ENCODE measurements at regions not wholly inside any gene's neighbourhood (a gene's known extent, or its start where the extent isn't known, plus 50 kb on each side); places are given as distances from the start of the nearest gene placed in this dataset.

DNA sequence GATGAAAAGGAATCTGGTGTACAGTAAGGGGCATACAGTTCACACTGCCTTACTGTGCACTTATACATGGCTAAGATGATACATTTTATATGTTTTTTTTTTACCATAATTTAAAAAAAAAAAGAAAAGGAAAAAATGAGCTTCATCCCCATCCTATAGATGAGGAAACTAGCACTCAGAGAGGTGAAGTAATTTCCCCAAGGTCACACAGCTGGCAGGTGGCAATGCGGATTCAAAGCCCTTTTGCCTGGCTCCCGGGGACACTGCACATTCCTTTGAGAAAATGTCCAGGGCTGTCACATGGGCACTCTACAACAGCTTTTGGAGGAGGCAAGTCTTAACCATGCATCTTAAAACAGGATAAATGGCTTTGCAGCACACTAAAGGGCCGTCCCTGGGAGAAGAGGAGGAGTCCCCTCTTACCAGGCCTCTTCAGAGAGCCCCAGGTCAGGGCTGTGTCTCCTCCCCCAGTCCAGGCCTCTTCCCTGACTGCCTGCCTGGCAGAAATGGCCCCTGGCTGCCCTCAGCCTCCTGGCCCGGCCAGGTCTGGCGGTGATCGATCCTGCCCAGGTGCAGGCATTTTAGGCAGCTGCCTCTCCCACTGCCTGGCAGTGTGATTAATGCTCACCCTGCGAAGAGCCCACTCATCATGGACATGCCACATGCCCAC, 95.1 kb upstream of the LINGO1 start:
- no peak for DNase-seq

DNA sequence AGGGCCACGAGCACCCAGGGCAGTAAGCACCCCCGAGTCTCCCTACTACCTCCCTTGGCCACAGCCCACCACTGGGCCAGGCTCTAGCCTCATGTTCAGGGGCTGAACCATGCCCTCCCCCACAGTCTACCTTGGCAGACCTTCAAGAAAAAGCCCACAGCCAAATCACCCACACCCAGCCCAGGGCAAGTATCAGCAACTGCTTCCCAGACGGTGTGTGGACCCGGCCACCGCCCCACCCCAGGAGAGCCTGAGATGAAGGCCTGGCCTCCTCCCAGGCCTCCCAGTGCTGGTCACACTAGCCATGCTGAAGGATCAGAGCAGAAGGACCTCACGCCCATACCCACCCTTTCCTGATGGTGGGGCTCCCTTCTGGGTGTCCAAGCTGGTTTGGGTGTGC, 92.0 kb upstream of the LINGO1 start:
- no peak for DNase-seq

DNA sequence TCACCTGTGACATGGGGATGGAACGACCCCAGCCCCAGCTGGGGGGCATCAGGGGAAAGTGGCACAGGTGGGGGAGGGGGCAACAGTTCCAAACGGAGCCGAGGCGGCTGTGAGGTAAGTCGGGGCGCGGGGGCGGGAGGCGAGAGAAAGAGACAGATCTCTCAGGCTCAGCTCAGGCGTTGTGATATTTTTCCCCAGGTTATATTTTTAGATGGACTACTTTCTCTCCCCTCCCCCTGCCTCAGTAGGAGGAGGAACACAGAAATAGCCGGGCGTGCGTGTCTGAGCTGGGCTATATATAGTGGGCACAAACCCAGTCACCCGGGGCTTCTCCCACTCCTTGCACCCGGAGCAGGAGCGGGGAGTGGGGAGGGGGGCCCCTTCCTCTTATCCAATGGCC, 91.0 kb upstream of the LINGO1 start:
- DNase-seq = no peak

DNA sequence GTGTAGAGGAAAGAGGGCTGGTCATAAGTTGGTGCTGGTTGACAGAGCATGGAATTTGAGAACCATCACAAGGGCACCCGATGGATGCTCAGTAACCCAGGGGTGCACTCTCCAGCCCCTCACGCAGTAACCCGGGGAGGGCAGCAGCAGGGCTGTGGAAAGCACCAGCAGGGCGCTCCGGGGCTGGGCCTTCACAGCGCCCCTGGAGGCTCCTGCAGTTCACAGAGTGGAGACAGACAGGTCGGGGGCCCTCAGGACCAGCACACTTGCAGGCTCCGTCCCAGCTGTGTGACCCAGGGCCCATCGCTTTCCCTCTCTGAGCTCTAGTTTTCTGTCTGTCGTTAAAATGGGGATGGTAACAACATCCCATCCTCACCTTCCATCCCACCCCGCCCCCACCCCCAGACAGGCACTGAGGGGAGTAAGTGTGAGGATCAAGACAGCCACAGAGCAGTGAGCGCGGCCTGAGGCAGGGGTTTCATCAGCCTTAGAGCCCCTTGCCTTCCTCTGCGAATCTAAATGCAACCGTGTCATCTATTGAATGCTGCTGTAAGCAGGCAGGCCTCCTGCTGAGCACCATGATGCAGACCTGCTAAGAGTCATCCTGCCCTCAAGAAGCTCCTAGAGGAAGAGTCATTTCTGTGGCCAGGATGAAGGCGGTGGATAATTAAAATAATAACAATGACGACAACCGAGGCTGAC, 90.2 kb upstream of the LINGO1 start:
- DNase-seq = no peak

DNA sequence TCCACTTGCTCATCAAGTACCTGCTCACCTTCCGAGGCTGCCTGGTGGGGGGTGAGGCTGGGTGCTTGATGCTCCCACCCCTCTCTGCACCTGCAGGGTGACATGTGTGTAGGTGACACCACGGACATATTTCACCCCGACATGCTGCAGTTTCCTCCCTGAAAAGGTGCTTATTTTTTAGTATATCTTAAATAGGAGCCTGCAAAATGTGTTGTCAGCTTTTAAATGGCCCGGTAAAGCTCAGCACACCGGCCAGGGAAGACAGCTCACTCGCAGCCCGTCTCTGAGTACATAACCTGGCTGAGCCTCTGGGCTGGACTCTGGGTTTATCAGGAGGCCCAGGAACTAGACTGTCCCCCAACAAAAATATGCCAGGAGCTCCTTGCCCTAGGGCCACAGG, 89.3 kb upstream of the LINGO1 start:
- no peak for DNase-seq

DNA sequence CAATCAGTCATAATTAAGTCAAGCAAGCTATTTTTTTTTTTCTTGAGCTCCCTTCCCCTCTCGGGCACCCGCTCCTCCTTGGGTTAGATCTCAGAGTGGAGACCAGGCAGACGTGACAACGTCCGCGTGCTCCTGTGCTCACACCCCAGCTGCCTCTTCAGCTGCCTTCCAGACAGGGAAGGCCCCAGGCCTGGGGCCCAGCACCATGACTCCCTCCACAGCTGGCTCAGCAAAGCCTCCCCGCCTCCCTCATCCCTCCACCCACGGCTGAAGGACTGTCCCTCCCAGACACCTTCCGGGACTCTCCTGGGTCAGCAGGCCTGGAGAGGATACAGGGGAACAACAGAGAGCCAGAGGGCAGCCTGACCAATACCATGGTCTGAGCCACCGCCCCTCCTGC, 87.9 kb upstream of the LINGO1 start:
- no peak for DNase-seq

DNA sequence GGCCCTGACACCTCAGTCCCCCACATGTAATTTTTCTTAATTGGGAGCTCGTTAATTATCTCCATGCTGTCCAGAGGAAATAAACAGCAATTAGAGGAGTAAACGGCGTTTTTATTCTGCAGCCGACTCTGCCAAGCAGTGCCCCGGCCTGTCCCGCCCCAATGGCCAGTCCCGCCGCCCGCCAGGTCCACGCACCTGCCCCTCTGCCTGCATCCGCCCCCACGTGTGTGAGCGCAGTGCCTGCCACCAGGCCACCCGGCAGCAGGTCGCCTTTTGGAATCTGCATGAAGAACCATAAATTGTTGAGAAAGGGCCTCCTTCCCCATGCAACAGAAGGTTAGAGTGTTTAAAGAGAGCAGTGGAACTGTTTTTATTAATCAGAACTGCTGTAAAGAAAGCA, 87.5 kb upstream of the LINGO1 start:
- no peak for DNase-seq

DNA sequence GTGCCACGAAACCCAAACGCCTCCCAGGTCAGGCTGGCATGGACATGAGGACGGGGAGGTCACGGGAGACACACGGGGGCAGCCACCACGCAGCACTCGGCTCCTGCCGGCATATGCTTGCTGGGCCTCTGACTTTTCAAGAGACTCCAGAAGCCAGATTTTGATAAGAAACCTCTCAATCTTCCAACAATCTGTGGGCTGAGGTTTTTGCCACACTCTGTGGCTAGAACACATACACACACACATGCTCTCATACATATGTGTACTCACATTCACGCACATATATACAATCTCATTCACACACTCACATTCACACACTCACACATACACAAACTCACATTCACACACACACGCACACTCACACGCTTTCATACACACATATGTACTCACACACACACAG, 86.7 kb upstream of the LINGO1 start:
- no peak for DNase-seq

DNA sequence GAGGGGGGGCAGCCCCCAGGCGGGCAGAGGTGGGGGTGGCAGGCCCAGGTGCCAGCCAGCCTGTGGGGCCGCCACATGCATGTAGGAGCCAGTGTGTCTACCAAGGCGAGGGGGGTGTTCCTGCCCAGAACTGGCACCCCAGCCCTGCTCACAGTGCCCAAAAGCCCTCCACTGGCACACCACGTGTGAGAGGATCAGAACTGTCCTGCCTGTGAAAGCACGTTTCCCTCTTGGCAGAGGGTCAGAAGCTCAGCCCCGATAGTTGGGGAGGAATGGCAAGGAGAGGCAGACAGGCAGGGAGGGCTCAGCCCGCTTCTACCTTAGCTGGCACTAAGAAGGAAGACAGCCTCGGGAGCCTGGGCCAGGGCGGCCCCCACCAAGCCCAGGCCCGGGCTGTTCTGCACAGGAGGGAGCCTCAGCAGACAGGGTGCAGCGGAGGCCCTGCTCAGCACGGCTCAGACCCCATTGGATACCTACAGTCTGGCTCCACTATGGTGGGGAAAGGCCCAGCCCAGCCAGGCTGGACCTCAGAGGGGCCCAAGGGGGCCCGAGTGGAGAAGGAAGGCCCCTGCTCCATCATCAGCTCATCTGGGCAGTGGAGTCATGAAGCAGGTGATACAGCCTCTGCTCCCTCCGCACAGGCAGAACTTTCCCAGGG, 84.8 kb upstream of the LINGO1 start:
- DNase-seq = no peak

DNA sequence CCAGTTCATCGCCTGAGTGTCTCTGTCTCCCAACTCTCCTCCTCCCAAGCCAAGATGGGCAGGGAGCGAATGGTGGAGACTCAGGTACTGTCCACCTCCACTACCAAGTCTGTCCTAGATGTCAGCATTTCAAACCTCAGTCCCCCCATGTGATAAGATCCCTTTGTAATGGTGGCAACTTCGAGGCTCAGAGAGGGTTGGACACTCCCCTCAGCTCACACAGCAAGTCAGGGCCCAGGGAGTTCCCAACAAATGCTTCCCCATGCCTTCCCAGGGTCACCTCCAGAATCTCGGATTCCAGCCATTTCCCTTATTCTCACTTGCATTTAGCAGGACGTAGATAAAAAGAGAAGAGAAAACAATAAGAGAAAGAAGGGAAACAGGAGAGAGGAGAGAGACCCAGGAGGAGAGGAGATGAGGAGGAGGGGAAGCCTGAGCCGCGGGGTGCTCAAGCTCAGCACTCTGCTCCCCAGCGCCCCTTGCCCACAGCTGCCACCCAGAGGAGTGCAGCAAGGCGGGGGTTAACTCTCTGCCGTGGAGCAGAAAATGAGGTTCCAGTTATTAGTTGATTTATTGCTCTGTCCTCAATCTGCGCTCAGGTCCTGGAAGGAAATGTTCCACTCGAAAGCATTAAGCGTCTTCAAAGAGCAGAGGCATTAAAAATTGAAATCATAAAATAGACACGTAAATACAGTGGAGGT, 84.1 kb upstream of the LINGO1 start:
- DNase-seq = no peak

DNA sequence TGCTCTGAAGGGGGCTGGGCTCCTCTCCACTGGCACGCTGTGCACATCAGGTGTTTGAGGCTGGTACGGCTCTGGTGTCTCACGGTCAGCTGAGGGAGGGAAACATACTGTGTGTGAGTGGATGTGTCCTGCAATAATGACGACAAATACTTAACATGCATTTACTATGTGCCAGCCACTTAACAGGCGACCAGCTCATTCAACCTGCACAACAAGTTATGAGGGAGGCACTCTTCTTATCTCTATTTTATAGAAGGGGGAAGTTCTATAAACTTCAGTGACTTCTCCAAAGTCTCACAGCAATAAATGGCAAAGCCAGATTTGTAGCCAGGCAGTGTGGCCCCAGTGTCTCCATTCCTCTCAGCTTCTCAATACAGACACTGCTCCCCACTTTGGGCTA, 83.1 kb upstream of the LINGO1 start:
- DNase-seq = no peak

DNA sequence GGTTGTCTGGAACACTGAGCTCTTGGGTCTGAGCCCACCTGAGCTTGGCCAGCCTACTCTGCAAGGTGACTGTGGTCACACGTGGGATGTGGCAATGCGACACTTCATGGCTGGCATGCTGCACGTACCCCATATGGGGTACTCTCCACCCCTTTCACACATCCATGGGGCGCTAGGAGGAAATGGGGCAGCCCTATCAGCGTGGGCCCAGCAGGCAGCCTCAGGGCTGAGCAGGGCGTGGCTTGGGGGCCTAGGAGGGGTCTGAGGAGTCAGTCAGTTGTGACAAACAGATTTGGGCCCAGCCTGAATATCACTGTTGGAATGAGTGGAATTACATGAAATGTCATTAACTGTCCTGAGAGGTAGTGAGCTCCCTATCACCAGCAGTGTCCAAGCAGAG, 82.3 kb upstream of the LINGO1 start:
- no peak for DNase-seq

DNA sequence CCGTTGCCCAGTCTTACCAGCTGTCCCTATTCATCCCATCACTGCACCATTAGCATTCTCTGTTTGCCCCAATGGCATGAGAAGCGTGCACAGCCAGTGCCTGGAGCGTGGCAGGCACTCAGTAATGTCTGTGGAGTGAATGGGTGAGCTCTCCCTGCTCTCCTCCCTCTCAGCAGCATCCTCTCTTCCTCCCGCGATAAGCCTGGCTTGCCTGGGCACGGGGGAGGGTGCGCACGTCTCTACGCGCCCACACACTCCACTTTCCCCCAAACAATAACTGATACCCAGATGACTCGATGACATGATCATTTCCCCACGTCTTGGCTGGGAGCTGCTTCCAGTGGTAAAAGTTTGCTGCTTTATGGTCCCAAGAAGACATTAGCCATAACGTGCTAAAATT, 81.8 kb upstream of the LINGO1 start:
- no peak for DNase-seq

DNA sequence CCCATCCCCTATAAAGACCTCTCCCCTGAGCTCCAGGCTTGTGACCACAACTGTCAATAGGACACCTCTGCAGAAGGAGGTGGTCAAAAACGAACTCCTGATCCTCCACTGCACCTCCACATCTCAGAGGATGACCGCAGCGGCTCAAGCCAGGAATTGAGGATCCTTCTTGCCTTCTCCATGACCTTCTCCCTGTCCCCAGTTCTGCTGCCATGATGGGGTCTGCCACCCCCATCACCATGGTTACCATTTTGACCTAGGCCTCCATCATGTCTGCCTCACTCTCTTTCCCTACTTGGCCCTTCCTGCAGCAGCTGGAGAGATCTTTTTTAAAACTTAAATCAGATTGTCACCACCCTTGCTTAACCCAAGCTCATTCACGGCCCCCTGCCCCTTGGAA, 81.3 kb upstream of the LINGO1 start:
- no peak for DNase-seq

DNA sequence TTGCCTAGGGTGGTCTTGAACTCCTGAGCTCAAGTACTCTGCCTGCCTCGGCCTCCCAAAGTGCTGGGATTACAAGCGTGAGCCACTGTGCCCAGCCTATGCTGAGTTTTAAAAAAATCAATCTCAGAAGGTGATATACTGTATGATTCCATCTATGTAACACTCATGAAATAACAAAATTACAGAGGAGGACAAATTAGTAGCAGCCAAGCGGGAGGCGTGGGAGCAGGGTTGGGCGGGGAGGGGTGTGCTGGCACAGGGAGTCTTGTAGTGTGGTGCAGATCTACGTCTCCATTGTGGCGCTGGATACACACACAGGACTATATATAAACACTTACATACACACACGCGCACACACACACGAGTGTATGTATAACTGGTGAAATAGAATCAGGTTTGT, 80.6 kb upstream of the LINGO1 start:
- DNase-seq = no peak

DNA sequence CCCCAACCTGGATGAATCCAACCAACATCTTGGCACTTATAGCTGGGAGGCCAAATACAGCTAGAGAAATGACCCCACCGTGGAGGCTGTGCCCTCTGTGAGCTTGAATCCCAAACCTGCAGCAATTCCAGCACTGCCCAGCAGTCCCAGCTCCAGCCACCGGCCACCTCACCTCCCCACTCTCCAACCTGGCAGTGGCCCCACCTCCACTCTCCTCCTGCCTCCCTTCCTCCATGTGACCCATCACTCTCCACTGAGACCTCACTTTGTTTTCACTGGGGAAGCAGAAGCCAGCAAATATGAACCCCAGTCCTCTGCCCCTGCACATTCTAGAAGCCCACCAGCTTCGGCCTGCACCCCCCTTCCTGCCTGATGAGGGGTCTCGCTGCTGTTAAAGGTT, 79.7 kb upstream of the LINGO1 start:
- no peak for DNase-seq

DNA sequence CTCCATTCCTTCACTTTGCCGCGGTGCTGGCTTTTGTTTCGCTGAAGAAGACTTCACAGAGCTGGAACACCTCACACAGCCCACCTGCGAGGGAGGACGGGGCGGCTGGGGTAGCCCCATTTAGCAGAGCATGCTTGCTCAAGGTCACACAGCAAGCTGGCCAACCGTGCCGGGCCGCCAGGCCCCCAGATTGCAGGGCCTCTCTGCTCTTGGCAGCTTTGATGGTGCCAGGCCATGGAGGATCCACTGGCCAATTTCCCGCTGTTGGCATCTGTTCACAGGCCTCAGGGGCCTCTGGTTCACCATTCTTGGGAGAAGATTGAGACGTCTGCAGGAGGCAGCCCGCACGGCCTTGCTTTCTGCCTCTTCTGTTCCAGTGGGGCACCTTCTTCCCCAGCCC, 77.9 kb upstream of the LINGO1 start:
- DNase-seq = no peak

DNA sequence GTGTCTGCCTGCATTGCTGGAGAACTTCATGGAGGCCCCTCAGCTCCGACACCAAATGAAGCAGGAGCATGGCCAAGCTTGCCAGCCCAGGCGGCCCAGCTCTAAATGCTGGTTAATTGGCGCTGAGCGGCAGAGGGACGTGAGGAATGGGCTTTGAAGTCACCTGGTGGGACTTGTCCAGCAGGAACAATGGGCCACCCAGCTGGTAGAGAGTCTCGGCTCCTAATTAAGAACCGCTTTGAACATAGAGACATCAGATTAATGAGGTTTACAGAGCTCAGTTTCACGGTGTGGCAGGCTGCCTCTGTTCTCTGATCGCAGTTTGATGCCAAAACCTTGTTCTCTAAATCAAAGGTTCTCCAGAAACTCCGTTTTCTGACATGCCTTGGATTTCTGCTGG, 77.5 kb upstream of the LINGO1 start:
- no peak for DNase-seq

DNA sequence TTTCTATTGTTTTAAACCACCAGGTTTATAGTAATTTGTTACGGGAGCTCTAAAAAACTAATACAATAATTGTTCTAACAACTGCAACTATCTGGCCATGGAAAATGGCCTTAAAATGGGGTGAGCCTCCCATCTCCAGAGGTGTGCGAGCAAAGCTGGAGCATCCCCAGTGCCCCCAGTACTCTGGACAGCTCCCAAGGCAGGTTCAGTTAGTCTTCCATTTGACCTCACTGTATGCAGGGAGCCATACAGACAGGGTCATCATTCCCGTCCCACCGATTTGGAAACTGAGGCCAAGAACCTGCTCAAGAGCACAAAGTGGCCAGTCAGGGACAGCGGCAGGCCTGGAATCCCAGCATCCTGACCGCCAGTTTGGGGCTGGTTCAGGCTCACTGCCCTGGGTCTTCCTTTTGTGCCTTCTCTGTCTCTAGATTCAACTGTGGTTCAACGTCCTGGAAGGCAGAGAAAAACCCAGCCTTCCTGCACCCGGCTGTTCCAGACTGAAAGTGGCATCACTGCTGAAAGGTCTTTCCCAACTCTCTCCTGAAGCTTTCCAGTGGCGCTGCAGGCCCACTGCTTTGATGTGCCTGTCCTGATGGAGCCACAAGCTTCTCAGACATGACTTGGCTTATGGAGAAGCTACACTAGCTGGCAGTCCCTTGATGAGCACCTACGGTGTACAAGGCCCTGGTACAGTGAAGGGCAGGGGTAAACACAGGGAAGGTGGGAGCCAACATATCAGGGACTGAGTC, 76.6 kb upstream of the LINGO1 start:
- DNase-seq = no peak

DNA sequence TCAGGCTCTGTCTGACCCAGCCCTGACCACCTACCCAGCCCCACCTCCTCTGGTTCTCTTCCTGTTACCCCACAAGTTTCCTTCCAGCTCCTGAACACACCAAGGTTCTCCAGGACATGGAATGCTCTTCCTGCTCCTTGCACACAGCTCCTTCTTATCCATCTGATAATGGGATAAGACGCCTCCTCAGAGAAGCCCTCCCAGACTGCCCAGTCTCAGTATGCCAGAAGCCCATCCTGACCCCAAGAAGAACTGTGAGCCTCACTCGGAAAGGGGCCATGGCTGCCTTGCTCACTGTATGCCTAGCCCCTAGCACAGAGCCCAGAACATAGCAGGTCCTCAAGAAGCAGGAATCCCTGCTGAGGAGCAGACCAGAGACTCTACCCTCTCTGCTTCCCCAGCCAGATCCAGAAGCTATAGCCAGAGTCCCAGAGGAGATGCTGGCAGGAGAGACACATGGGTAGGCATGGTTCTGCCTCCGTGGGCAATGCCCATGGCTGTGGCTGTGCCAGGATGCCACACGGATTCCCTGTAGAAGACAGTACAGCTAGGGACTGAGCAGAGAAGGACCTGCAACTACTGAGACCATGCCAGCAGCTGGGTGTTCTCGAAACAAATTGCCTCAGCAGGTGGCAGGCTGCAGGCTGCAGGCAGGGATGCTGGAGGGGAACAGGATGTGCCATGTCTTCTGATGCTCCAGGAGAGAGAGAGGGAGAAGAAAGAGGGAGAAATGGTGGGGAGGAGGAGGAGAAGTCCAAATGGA, 74.0 kb upstream of the LINGO1 start:
- no peak for DNase-seq

DNA sequence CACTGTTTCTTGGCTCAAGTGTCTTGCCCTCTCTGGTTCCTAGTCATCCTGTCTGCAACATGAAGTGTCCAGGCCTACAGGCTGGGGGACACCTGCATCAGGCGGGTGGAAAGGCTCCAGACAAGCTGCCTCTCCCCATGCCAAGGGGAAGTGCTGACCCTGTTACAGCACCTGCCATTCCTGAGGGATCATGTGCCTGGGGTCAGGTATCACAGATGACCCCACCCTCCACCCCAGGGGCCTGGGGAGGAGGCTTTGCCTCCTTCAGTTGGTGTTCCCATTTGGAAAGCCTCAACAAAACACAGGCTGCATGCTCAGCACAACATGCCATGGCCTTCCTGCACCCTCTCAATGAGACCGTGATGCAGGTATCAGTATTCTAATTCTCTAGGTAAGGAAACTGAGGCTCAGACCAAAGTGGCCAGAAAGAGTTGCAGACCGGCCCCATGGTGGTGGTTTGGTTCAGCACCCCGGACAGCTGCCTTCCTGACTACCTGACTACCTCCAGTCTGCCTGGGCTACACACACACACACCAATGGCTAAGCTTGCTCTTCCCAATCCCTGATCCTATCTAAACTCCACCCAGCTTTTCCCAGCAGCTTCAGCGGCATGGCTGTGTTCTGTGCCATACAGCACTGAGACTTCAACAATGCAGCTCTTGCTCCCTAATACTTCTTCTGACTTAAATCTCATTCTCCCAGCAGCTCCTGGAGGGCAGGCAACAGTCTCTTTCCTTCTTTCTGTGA, 69.7 kb upstream of the LINGO1 start:
- no peak for DNase-seq

DNA sequence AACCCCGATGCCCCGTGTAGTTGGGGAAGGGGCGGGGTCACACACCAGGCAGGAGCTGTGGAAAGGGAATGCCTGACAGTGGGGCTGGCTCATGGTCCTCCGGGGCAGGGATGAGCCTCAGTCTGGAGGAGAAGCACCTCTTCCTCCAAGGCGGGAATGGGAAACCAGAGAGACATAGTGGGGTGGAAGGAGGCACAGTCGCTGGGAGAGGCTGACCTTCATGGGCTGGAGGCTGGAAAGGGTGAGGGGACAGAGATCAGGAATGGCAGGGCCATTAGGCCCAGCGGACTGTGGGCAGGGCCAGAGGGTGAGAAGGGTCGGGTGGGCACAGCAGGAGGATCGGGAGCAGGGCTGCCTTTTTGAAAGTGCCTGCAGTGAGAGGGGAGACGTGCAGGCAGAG, 65.8 kb upstream of the LINGO1 start:
- no peak for DNase-seq
